GM12878 (cell line): ENCODE measurements at regions not wholly inside any gene's neighbourhood (a gene's known extent, or its start where the extent isn't known, plus 50 kb on each side); places are given as distances from the start of the nearest gene placed in this dataset.

Experiments
- ATAC-seq: fragments of 200-7000 bp; cut with Tn5 transposase; 3 replicates; pipeline ENCODE4 v1.9.1; 2020; ENCODE audit warnings: mild to moderate bottlenecking, moderate library complexity
- BruUV-seq: library from RNA; stranded (reverse); fragments of 400-500 nt; replicated peaks from 2 replicates; lab custom pipeline; 2021; lab: Mats Ljungman, UMichigan
- CTCF ChIA-PET: fragments of 300-600 bp; sonication (Branson Sonifier 250); formaldehyde crosslinking; extraction: SDS; loops from one replicate; lab custom pipeline; 2021; ENCODE audit warnings: inconsistent platforms; lab: Yijun Ruan, JAX
- POLR2A ChIA-PET: fragments of 350-600 bp; formaldehyde crosslinking; extraction: SDS; loops from one replicate; lab custom pipeline; 2021; ENCODE audit warnings: inconsistent platforms; lab: Charles Lee
- RAD21 ChIA-PET: fragments of 300-600 bp; sonication (Branson Sonifier 250); formaldehyde crosslinking; loops from one replicate; lab custom pipeline; 2023; ENCODE audit warnings: antibody characterized with exemption; ENCODE audit not compliant: unreplicated experiment; lab: Charles Lee
- SMC1A ChIA-PET: fragments of 300-600 bp; sonication (Branson Sonifier 250); formaldehyde crosslinking; loops from one replicate; lab custom pipeline; 2023; ENCODE audit not compliant: unreplicated experiment, uncharacterized antibody; lab: Charles Lee
- DNase-seq: peaks from one replicate; pipeline ENCODE4 v3.0.0-alpha.2; 2011; ENCODE audit warnings: low read depth, low spot score
- FAIRE-seq: peaks from 3 replicates; lab custom pipeline; 2011; peaks lifted over from hg19 to GRCh38; lab: Jason Lieb, UNC
- H2AFZ ChIP-seq: 2 replicates; pipeline ENCODE4 v1.6.0; 2011; ENCODE audit warnings: low read depth, low read length, control low read depth; ENCODE audit not compliant: control insufficient read depth
- H3K27ac ChIP-seq: 2 replicates; pipeline ENCODE4 v1.5.1; 2011; ENCODE audit warnings: control low read depth; ENCODE audit not compliant: control insufficient read depth, insufficient read depth
- H3K27me3 ChIP-seq, 2 experiments: replicated peaks in 1 of 2; 2 replicates each; pipeline versions ENCODE4 v1.6.0 to v1.6.1; 2011; ENCODE audit warnings: low read length in 1 of 2; ENCODE audit not compliant: control insufficient read depth in 2 of 2, insufficient read depth in 2 of 2
- H3K36me3 ChIP-seq, 2 experiments: 2 replicates each; pipeline ENCODE4 v1.5.1; 2011; ENCODE audit warnings: low read length in 1 of 2; ENCODE audit not compliant: control insufficient read depth in 2 of 2, insufficient read depth in 2 of 2
- H3K4me1 ChIP-seq: 2 replicates; pipeline ENCODE4 v1.6.1; 2011; ENCODE audit warnings: mild to moderate bottlenecking, low read length, moderate library complexity, mixed read lengths; ENCODE audit not compliant: control insufficient read depth, insufficient read depth
- H3K4me2 ChIP-seq: 2 replicates; pipeline ENCODE4 v1.6.0; 2011; ENCODE audit warnings: control low read depth; ENCODE audit not compliant: control insufficient read depth, insufficient read depth
- H3K4me3 ChIP-seq: fragments of 200-600 bp; sonication (generic); 2 replicates; pipeline ENCODE4 v1.5.1; 2016
- H3K79me2 ChIP-seq: 2 replicates; pipeline ENCODE4 v1.6.0; 2011; ENCODE audit warnings: low read length; ENCODE audit not compliant: control insufficient read depth, insufficient read depth
- H3K9ac ChIP-seq: 2 replicates; pipeline ENCODE4 v1.8.0; 2011; ENCODE audit warnings: low read length, control low read depth, mixed read lengths; ENCODE audit not compliant: control insufficient read depth, insufficient read depth
- H3K9me3 ChIP-seq: replicated peaks from 3 replicates; pipeline ENCODE4 v1.5.1; 2011; ENCODE audit warnings: mild to moderate bottlenecking, low read length; ENCODE audit not compliant: control insufficient read depth, insufficient read depth
- H4K20me1 ChIP-seq: 2 replicates; pipeline ENCODE4 v1.6.0; 2011; ENCODE audit not compliant: control insufficient read depth, insufficient read depth
- BHLHE40 ChIP-seq, 2 experiments: fragments of 450-650 bp in 1 of 2; IDR thresholded peaks; 2 replicates each; pipeline ENCODE4 v1.6.1; 2011 to 2017; ENCODE audit warnings: low read depth in 2 of 2, borderline replicate concordance in 1 of 2, improper control_type of control experiment in 1 of 2, low read length in 1 of 2, mild to moderate bottlenecking in 1 of 2
- BMI1 ChIP-seq: fragments of 450-650 bp; IDR thresholded peaks from 2 replicates; pipeline ENCODE4 v1.6.1; 2016; ENCODE audit warnings: mild to moderate bottlenecking, moderate library complexity, borderline replicate concordance
- CBX5 ChIP-seq: sonication (generic); IDR thresholded peaks from 2 replicates; pipeline ENCODE4 v1.6.1; 2016; ENCODE audit warnings: low read depth, moderate library complexity, mild to moderate bottlenecking, inconsistent platforms
- CREB1 ChIP-seq: IDR thresholded peaks from 2 replicates; pipeline ENCODE4 v1.6.1; 2012; ENCODE audit warnings: low read depth, mild to moderate bottlenecking, inconsistent platforms
- EZH2 ChIP-seq: IDR thresholded peaks from 2 replicates; pipeline ENCODE4 v1.6.1; 2012; ENCODE audit warnings: low read depth, mild to moderate bottlenecking, control low read depth, inconsistent platforms, low read length, borderline replicate concordance; ENCODE audit not compliant: control insufficient read depth
- IKZF1 ChIP-seq: fragments of 450-650 bp; conservative IDR thresholded peaks from 2 replicates; pipeline ENCODE4 v1.6.1; 2017; ENCODE audit warnings: antibody characterized with exemption, mild to moderate bottlenecking
- IKZF2 ChIP-seq, 2 experiments: fragments of 450-650 bp; IDR thresholded peaks; 2 replicates each; pipeline ENCODE4 v1.6.1; 2017; ENCODE audit warnings: mild to moderate bottlenecking in 2 of 2, moderate library complexity in 2 of 2
- KDM1A ChIP-seq: fragments of 200-600 bp; sonication (generic); IDR thresholded peaks from 2 replicates; pipeline ENCODE4 v1.6.1; 2016; ENCODE audit warnings: borderline replicate concordance
- MYC ChIP-seq: IDR thresholded peaks from 2 replicates; pipeline ENCODE4 v1.6.1; 2011; ENCODE audit warnings: mild to moderate bottlenecking, low read length, moderate library complexity, inconsistent platforms; ENCODE audit not compliant: insufficient read depth, insufficient replicate concordance, insufficient read length, severe bottlenecking
- POLR2AphosphoS5 ChIP-seq: IDR thresholded peaks from 2 replicates; pipeline ENCODE4 v1.6.1; 2011; ENCODE audit warnings: mild to moderate bottlenecking, low read length, inconsistent platforms
- POU2F2 ChIP-seq: IDR thresholded peaks from 3 replicates; pipeline ENCODE4 v1.6.1; 2011; ENCODE audit warnings: low read depth, mild to moderate bottlenecking, low read length, borderline replicate concordance
- RAD51 ChIP-seq: fragments of 450-650 bp; IDR thresholded peaks from 2 replicates; pipeline ENCODE4 v1.6.1; 2016; ENCODE audit warnings: moderate library complexity, mild to moderate bottlenecking, inconsistent platforms
- RELA ChIP-seq: fragments of 450-650 bp; IDR thresholded peaks from 2 replicates; pipeline ENCODE4 v1.8.0; 2014; ENCODE audit warnings: borderline replicate concordance; ENCODE audit not compliant: partially characterized antibody
- STAT3 ChIP-seq: IDR thresholded peaks from 2 replicates; pipeline ENCODE4 v1.6.1; 2011; ENCODE audit warnings: low read depth, low read length, improper control_type of control experiment
- WRNIP1 ChIP-seq: IDR thresholded peaks from 2 replicates; pipeline ENCODE4 v1.6.1; 2011; ENCODE audit warnings: low read depth, low read length, improper control_type of control experiment, borderline replicate concordance
- YY1 ChIP-seq: IDR thresholded peaks from 2 replicates; pipeline ENCODE4 v1.6.1; 2011; ENCODE audit warnings: low read depth, mild to moderate bottlenecking, low read length
- ZBED1 ChIP-seq: IDR thresholded peaks from 2 replicates; pipeline ENCODE4 v1.6.1; 2016; ENCODE audit warnings: borderline replicate concordance
- WGBS: methylation state at CpG from one replicate; pipeline ENCODE4 v1.1.6; 2016; ENCODE audit warnings: low lambda C conversion rate; ENCODE audit not compliant: insufficient replicate concordance, insufficient coverage; ENCODE audit errors: missing lambda C conversion rate; 5-methylcytosine and 5-hydroxymethylcytosine counted together
- in situ Hi-C: fragments of 300-500 bp; cut with MboI; formaldehyde crosslinking; loops from 9 replicates; pipeline ENCODE4 v1.14.3; 2018; ENCODE audit warnings: mixed read lengths
- intact Hi-C: fragments of 100-400 bp; cut with micrococcal nuclease; formaldehyde crosslinking; loops from one replicate; pipeline ENCODE4 v1.14.2; 2022; ENCODE audit not compliant: unreplicated experiment
- TF ChIP-seq, protein P1 (sequence below): IDR thresholded peaks from 2 replicates; pipeline ENCODE4 v1.6.1; 2011; ENCODE audit warnings: mild to moderate bottlenecking, low read depth, low read length, moderate library complexity; ENCODE audit not compliant: insufficient replicate concordance
- TF ChIP-seq, protein P2 (sequence below): IDR thresholded peaks from 2 replicates; pipeline ENCODE4 v1.6.1; 2012; ENCODE audit warnings: low read length, inconsistent platforms
- TF ChIP-seq, protein P3 (sequence below): IDR thresholded peaks from 2 replicates; pipeline ENCODE4 v1.6.1; 2012; ENCODE audit warnings: low read depth, low read length, improper control_type of control experiment

DNA sequence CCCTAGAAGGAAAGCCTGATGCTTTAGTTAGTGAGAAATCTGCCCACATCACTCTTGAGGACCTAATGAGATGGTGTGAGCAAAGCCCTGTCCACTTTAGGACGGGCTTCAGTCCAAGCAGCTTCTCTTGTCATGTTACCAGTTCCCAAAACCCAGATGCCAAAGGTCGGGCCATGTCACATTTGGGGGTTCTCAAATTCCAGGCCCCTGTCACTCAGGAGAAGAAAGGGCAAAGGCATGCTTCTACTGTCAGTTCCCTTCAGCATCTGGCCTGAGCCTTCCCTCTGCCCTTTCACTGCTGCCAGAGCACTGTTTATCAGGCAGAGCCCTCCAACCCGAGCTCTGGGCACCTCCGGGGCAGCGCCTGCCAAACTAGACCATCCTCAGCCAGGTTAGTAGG is 556.0 kb downstream of the BNC2 start:
- H3K9ac ChIP-seq = no peak overlapping the region
- in situ Hi-C loops = no loop called here
- no peak for ATAC-seq

More for the DNA sequence above, 556.0 kb downstream of the BNC2 start:
- POLR2A ChIA-PET = no interaction called here
- H2AFZ ChIP-seq = no peak overlapping the region
- H3K4me2 ChIP-seq = no peak overlapping the region
- no peaks in the 10 kb centered on the region for H3K36me3 ChIP-seq
- no peak for DNase-seq
- TF ChIP-seq KDM1A (no peak), RELA (no peak), POU2F2 (no peak), CREB1 (no peak), IKZF1 (no peak), RAD51 (no peak), WRNIP1 (no peak), MYC (no peak), STAT3 (no peak), BMI1 (no peak), CBX5 (no peak), YY1 (no peak), POLR2AphosphoS5 (no peak), EZH2 (no peak), ZBED1 (no peak), IKZF2 (IDR thresholded peaks at IDR 0.05) (no peak), BHLHE40 (IDR thresholded peaks at IDR 0.05; ENCODE audit: borderline replicate concordance in 1 of 2, low read depth in 2 of 2, low read length in 1 of 2) (no peak)
- TF ChIP-seq, protein P1, sequence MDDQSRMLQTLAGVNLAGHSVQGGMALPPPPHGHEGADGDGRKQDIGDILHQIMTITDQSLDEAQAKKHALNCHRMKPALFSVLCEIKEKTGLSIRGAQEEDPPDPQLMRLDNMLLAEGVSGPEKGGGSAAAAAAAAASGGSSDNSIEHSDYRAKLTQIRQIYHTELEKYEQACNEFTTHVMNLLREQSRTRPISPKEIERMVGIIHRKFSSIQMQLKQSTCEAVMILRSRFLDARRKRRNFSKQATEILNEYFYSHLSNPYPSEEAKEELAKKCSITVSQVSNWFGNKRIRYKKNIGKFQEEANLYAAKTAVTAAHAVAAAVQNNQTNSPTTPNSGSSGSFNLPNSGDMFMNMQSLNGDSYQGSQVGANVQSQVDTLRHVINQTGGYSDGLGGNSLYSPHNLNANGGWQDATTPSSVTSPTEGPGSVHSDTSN = no peak
- TF ChIP-seq, protein P2, sequence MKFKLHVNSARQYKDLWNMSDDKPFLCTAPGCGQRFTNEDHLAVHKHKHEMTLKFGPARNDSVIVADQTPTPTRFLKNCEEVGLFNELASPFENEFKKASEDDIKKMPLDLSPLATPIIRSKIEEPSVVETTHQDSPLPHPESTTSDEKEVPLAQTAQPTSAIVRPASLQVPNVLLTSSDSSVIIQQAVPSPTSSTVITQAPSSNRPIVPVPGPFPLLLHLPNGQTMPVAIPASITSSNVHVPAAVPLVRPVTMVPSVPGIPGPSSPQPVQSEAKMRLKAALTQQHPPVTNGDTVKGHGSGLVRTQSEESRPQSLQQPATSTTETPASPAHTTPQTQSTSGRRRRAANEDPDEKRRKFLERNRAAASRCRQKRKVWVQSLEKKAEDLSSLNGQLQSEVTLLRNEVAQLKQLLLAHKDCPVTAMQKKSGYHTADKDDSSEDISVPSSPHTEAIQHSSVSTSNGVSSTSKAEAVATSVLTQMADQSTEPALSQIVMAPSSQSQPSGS = no peak
- TF ChIP-seq, protein P3, sequence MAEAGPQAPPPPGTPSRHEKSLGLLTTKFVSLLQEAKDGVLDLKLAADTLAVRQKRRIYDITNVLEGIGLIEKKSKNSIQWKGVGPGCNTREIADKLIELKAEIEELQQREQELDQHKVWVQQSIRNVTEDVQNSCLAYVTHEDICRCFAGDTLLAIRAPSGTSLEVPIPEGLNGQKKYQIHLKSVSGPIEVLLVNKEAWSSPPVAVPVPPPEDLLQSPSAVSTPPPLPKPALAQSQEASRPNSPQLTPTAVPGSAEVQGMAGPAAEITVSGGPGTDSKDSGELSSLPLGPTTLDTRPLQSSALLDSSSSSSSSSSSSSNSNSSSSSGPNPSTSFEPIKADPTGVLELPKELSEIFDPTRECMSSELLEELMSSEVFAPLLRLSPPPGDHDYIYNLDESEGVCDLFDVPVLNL = no peak
- H3K4me1 ChIP-seq = no peaks in the 10 kb centered on the region
- no peaks in the 10 kb centered on the region for H3K79me2 ChIP-seq
- FAIRE-seq = no peak
- 19% methylated on average over 5 of the region's 5 CpGs for WGBS
- SMC1A ChIA-PET = no interaction called here
- no peaks in the 10 kb centered on the region for H3K9me3 ChIP-seq
- CTCF ChIA-PET = no interaction called here
- H4K20me1 ChIP-seq = no peaks in the 10 kb centered on the region
- BruUV-seq = no TSS peak
- intact Hi-C loops = no loop called here
- no peak overlapping the region for H3K4me3 ChIP-seq
- no peak overlapping the region for H3K27ac ChIP-seq
- H3K27me3 ChIP-seq = no peaks in the 10 kb centered on the region
- RAD21 ChIA-PET = no interaction called here
